NCI-H128 (cell line): ENCODE measurements at regions not wholly inside any gene's neighbourhood (a gene's known extent, or its start where the extent isn't known, plus 50 kb on each side); places are given as distances from the start of the nearest gene placed in this dataset.

Source experiments
- DNase-seq: peaks from one replicate; lab custom pipeline; 2025; ENCODE audit not compliant: unreplicated experiment; lab: John Stamatoyannopoulos, UW

GRCh38 chr13:74217811-74218210 lies 83.6 kb upstream of the KLF12 start:
- no peak for DNase-seq

GRCh38 chr13:74215420-74215819 lies 81.2 kb upstream of the KLF12 start:
- DNase-seq = no peak

GRCh38 chr13:74214321-74214720 lies 80.1 kb upstream of the KLF12 start:
- no peak for DNase-seq

GRCh38 chr13:74210693-74211393 lies 76.6 kb upstream of the KLF12 start:
- peak; percentile 39 for DNase-seq

- no peak for DNase-seq
Measured at GRCh38 chr13:74206855-74207254, 72.7 kb upstream of the KLF12 start.

- no peak for DNase-seq
Measured at GRCh38 chr13:74206061-74206561, 71.9 kb upstream of the KLF12 start.

GRCh38 chr13:74205313-74205690 lies 71.1 kb upstream of the KLF12 start:
- DNase-seq = no peak

GRCh38 chr13:74204602-74205312 lies 70.6 kb upstream of the KLF12 start:
- no peak for DNase-seq

- DNase-seq = no peak
Measured at GRCh38 chr13:74203576-74203975, 69.4 kb upstream of the KLF12 start.

- no peak for DNase-seq
Measured at GRCh38 chr13:74202129-74202813, 68.1 kb upstream of the KLF12 start.

GRCh38 chr13:74201530-74201929 lies 67.3 kb upstream of the KLF12 start:
- DNase-seq = no peak

- no peak for DNase-seq
Measured at GRCh38 chr13:74200081-74200480, 65.9 kb upstream of the KLF12 start.

- DNase-seq = no peak
Measured at GRCh38 chr13:74197677-74198429, 63.6 kb upstream of the KLF12 start.

GRCh38 chr13:74194846-74195245 lies 60.6 kb upstream of the KLF12 start:
- DNase-seq = no peak

- DNase-seq = no peak
Measured at GRCh38 chr13:74193391-74193790, 59.2 kb upstream of the KLF12 start.

- DNase-seq = no peak
Measured at GRCh38 chr13:74191410-74191809, 57.2 kb upstream of the KLF12 start.

GRCh38 chr13:74190999-74191398 lies 56.8 kb upstream of the KLF12 start:
- DNase-seq = no peak

- no peak for DNase-seq
Measured at GRCh38 chr13:74187564-74187963, 53.4 kb upstream of the KLF12 start.

GRCh38 chr13:74184283-74184682 lies 50.1 kb upstream of the KLF12 start:
- DNase-seq = no peak
